ENCODE measurements at regions not wholly inside any gene's neighbourhood (a gene's known extent, or its start where the extent isn't known, plus 50 kb on each side); places are given as distances from the start of the nearest gene placed in this dataset.

GRCh38 chr7:46660402-46660980 is 739.4 kb upstream of the IGFBP3 start:
- no peak for DNase-seq

GRCh38 chr7:46658281-46658680 is 737.2 kb upstream of the IGFBP3 start:
- DNase-seq = no peak

- DNase-seq = no peak
Measured at GRCh38 chr7:46654546-46655443, 733.7 kb upstream of the IGFBP3 start.

GRCh38 chr7:46653848-46654247 is 732.8 kb upstream of the IGFBP3 start:
- DNase-seq = no peak

GRCh38 chr7:46652317-46652716 is 731.2 kb upstream of the IGFBP3 start:
- DNase-seq = no peak

GRCh38 chr7:46651561-46652088 is 730.6 kb upstream of the IGFBP3 start:
- DNase-seq = no peak

- DNase-seq = no peak
Measured at GRCh38 chr7:46651070-46651469, 730.0 kb upstream of the IGFBP3 start.

- no peak for DNase-seq
Measured at GRCh38 chr7:46649876-46650275, 728.8 kb upstream of the IGFBP3 start.

- no peak for DNase-seq
Measured at GRCh38 chr7:46637793-46638735, 717.0 kb upstream of the IGFBP3 start.

GRCh38 chr7:46636022-46636421 is 715.0 kb upstream of the IGFBP3 start:
- DNase-seq = no peak

- no peak for DNase-seq
Measured at GRCh38 chr7:46633630-46634240, 712.7 kb upstream of the IGFBP3 start.

- no peak for DNase-seq
Measured at GRCh38 chr7:46633200-46633599, 712.1 kb upstream of the IGFBP3 start.

- no peak for DNase-seq
Measured at GRCh38 chr7:46630031-46630430, 709.0 kb upstream of the IGFBP3 start.

GRCh38 chr7:46628389-46628788 is 707.3 kb upstream of the IGFBP3 start:
- DNase-seq = no peak

- no peak for DNase-seq
Measured at GRCh38 chr7:46626691-46627310, 705.7 kb upstream of the IGFBP3 start.

GRCh38 chr7:46626261-46626660 is 705.2 kb upstream of the IGFBP3 start:
- no peak for DNase-seq

- DNase-seq = no peak
Measured at GRCh38 chr7:46625032-46625431, 704.0 kb upstream of the IGFBP3 start.

GRCh38 chr7:46622251-46622650 is 701.2 kb upstream of the IGFBP3 start:
- DNase-seq = no peak

- DNase-seq = no peak
Measured at GRCh38 chr7:46619723-46620310, 698.7 kb upstream of the IGFBP3 start.

- no peak for DNase-seq
Measured at GRCh38 chr7:46616636-46617035, 695.6 kb upstream of the IGFBP3 start.

- DNase-seq = no peak
Measured at GRCh38 chr7:46613551-46613950, 692.5 kb upstream of the IGFBP3 start.

GRCh38 chr7:46613116-46613515 is 692.0 kb upstream of the IGFBP3 start:
- no peak for DNase-seq
